ENCODE measurements at regions not wholly inside any gene's neighbourhood (a gene's known extent, or its start where the extent isn't known, plus 50 kb on each side); places are given as distances from the start of the nearest gene placed in this dataset.

GRCh38 chr6:156400487-156400886 lies 376.7 kb upstream of the ARID1B start:
- no peak for DNase-seq

- no peak for DNase-seq
Observed at GRCh38 chr6:156398966-156399365, 378.2 kb upstream of the ARID1B start.

- DNase-seq = no peak
Observed at GRCh38 chr6:156398371-156398770, 378.8 kb upstream of the ARID1B start.

GRCh38 chr6:156396791-156397418 lies 380.3 kb upstream of the ARID1B start:
- no peak for DNase-seq

- DNase-seq = no peak
Observed at GRCh38 chr6:156396068-156396771, 381.0 kb upstream of the ARID1B start.

GRCh38 chr6:156395276-156395675 lies 381.9 kb upstream of the ARID1B start:
- no peak for DNase-seq

- DNase-seq = no peak
Observed at GRCh38 chr6:156392648-156393047, 384.5 kb upstream of the ARID1B start.

- DNase-seq = no peak
Observed at GRCh38 chr6:156391977-156392376, 385.2 kb upstream of the ARID1B start.

GRCh38 chr6:156391061-156391672 lies 386.0 kb upstream of the ARID1B start:
- no peak for DNase-seq

GRCh38 chr6:156390621-156391020 lies 386.6 kb upstream of the ARID1B start:
- no peak for DNase-seq

- no peak for DNase-seq
Observed at GRCh38 chr6:156389296-156389695, 387.9 kb upstream of the ARID1B start.

GRCh38 chr6:156387472-156387871 lies 389.7 kb upstream of the ARID1B start:
- no peak for DNase-seq

GRCh38 chr6:156383059-156383458 lies 394.1 kb upstream of the ARID1B start:
- no peak for DNase-seq

GRCh38 chr6:156379392-156380289 lies 397.5 kb upstream of the ARID1B start:
- no peak for DNase-seq

- no peak for DNase-seq
Observed at GRCh38 chr6:156378853-156379252, 398.3 kb upstream of the ARID1B start.

GRCh38 chr6:156376091-156376490 lies 401.1 kb upstream of the ARID1B start:
- DNase-seq = no peak

GRCh38 chr6:156359912-156360311 lies 417.3 kb upstream of the ARID1B start:
- DNase-seq = no peak

- no peak for DNase-seq
Observed at GRCh38 chr6:156352861-156353260, 424.3 kb upstream of the ARID1B start.

GRCh38 chr6:156351346-156351966 lies 425.7 kb upstream of the ARID1B start:
- DNase-seq = no peak

GRCh38 chr6:156350337-156350736 lies 426.8 kb upstream of the ARID1B start:
- no peak for DNase-seq

- DNase-seq = peak; percentile 88
Observed at GRCh38 chr6:156348849-156349248, 428.3 kb upstream of the ARID1B start.

- peak; percentile 28 for DNase-seq
Observed at GRCh38 chr6:156348424-156348823, 428.8 kb upstream of the ARID1B start.

GRCh38 chr6:156347656-156348055 lies 429.5 kb upstream of the ARID1B start:
- DNase-seq = no peak
